Fibroblast of lung (primary cell): ENCODE measurements at regions not wholly inside any gene's neighbourhood (a gene's known extent, or its start where the extent isn't known, plus 50 kb on each side); places are given as distances from the start of the nearest gene placed in this dataset.

Source experiments
- CTCF ChIP-seq, 2 donors: IDR thresholded peaks in 1 of 2; conservative IDR thresholded peaks in 1 of 2; 1 replicate in 1 of 2; 2 replicates in 1 of 2; pipeline ENCODE4 v1.5.1; 2011 to 2012; ENCODE audit warnings: low read length in 2 of 2, control low read depth in 1 of 2, inconsistent platforms in 1 of 2, low read depth in 1 of 2, mild to moderate bottlenecking in 1 of 2
- EZH2 ChIP-seq: IDR thresholded peaks from 2 replicates; pipeline ENCODE4 v1.5.1; 2012; ENCODE audit warnings: low read length, control low read depth, mild to moderate bottlenecking; ENCODE audit errors: missing control alignments

DNA sequence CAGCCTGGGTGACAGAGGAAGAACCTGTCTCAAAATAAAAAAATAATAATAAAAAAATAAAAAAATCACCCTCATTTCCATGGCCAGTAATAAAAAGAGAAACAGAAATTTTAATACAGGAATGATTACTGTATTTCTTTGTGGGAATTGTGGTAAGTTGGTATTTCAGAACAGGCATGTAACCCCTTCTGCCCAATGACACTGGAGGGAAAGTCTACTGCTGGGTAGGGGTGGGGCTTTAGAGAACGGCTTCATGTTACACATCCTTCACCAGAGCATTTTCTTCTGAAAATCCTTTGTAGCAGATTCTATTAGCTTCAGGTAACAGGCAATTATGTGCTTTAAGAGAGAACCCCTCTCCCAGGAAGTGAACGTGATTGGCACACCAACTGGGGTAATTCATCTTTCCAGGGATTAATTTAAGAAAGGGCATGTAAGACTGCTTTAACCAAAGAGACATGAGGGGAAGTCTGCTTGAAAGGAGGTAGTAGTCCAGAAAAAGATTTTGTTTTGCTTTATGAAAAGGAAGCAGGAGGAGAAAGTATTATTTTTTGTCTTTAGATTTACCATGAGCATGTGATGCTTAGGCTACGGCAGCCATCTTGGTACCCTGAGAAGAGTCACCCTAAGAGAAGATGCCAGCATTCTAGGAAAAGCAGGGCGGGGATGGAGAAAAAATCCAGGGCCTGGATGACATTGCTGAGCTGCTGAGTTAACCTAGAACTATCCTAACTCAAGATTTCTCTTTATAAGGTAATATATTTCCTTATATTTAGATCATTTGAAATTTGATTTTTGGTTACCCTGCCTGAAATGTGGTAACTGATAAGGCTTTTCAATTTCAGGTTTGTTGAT, 57.7 kb upstream of the DPT start:
- TF ChIP-seq CTCF (conservative IDR thresholded peaks at IDR 0.05 in 1 of 2, IDR thresholded peaks at IDR 0.05 in 1 of 2; ENCODE audit: low read depth in 1 of 2, low read length in 2 of 2) (no peak), EZH2 (no peak)
